ENCODE measurements at regions not wholly inside any gene's neighbourhood (a gene's known extent, or its start where the extent isn't known, plus 50 kb on each side); places are given as distances from the start of the nearest gene placed in this dataset.

GRCh38 chr2:175552902-175553301 is 371.4 kb upstream of the ATP5MC3 start:
- no peak for DNase-seq

GRCh38 chr2:175540421-175540820 is 358.9 kb upstream of the ATP5MC3 start:
- no peak for DNase-seq

- no peak for DNase-seq
Measured at GRCh38 chr2:175539122-175539521, 357.6 kb upstream of the ATP5MC3 start.

- no peak for DNase-seq
Measured at GRCh38 chr2:175536059-175536458, 354.5 kb upstream of the ATP5MC3 start.

- DNase-seq = no peak
Measured at GRCh38 chr2:175535631-175536030, 354.1 kb upstream of the ATP5MC3 start.

GRCh38 chr2:175525975-175526374 is 344.5 kb upstream of the ATP5MC3 start:
- DNase-seq = no peak

- no peak for DNase-seq
Measured at GRCh38 chr2:175523001-175523400, 341.5 kb upstream of the ATP5MC3 start.

GRCh38 chr2:175518206-175518605 is 336.7 kb upstream of the ATP5MC3 start:
- DNase-seq = no peak

GRCh38 chr2:175516555-175516954 is 335.0 kb upstream of the ATP5MC3 start:
- no peak for DNase-seq

- DNase-seq = no peak
Measured at GRCh38 chr2:175500255-175500654, 318.7 kb upstream of the ATP5MC3 start.

GRCh38 chr2:175490360-175490791 is 308.9 kb upstream of the ATP5MC3 start:
- no peak for DNase-seq

GRCh38 chr2:175478096-175478768 is 296.7 kb upstream of the ATP5MC3 start:
- DNase-seq = no peak

- DNase-seq = no peak
Measured at GRCh38 chr2:175476948-175477347, 295.4 kb upstream of the ATP5MC3 start.

- DNase-seq = no peak
Measured at GRCh38 chr2:175476374-175476773, 294.9 kb upstream of the ATP5MC3 start.

GRCh38 chr2:175475130-175475529 is 293.6 kb upstream of the ATP5MC3 start:
- DNase-seq = no peak

GRCh38 chr2:175468431-175469098 is 287.1 kb upstream of the ATP5MC3 start:
- DNase-seq = no peak

- no peak for DNase-seq
Measured at GRCh38 chr2:175465101-175465500, 283.6 kb upstream of the ATP5MC3 start.

- no peak for DNase-seq
Measured at GRCh38 chr2:175464311-175464670, 282.8 kb upstream of the ATP5MC3 start.

- DNase-seq = no peak
Measured at GRCh38 chr2:175463589-175464310, 282.2 kb upstream of the ATP5MC3 start.

- DNase-seq = no peak
Measured at GRCh38 chr2:175463169-175463568, 281.7 kb upstream of the ATP5MC3 start.

- no peak for DNase-seq
Measured at GRCh38 chr2:175462246-175462645, 280.7 kb upstream of the ATP5MC3 start.

- DNase-seq = no peak
Measured at GRCh38 chr2:175461839-175462238, 280.3 kb upstream of the ATP5MC3 start.

- no peak for DNase-seq
Measured at GRCh38 chr2:175457895-175458448, 276.5 kb upstream of the ATP5MC3 start.

- no peak for DNase-seq
Measured at GRCh38 chr2:175454953-175455389, 273.5 kb upstream of the ATP5MC3 start.
